Mesendoderm (in vitro differentiated cells): ENCODE measurements at regions not wholly inside any gene's neighbourhood (a gene's known extent, or its start where the extent isn't known, plus 50 kb on each side); places are given as distances from the start of the nearest gene placed in this dataset.

Source experiments
- DNase-seq: peaks from one replicate; pipeline ENCODE4 v3.0.0; 2013
- H2AK5ac ChIP-seq: 2 replicates; pipeline ENCODE4 v1.6.1; 2013; ENCODE audit warnings: low read length, inconsistent platforms
- H2BK120ac ChIP-seq: 2 replicates; pipeline ENCODE4 v1.6.1; 2013; ENCODE audit warnings: low read depth, mild to moderate bottlenecking, low read length, moderate library complexity, mixed read lengths
- H2BK15ac ChIP-seq: replicated peaks from 2 replicates; pipeline ENCODE4 v1.6.1; 2013; ENCODE audit warnings: low read depth, mild to moderate bottlenecking, moderate library complexity
- H2BK5ac ChIP-seq: 2 replicates; pipeline ENCODE4 v1.6.1; 2013; ENCODE audit warnings: low read length, inconsistent platforms
- H3K18ac ChIP-seq: 2 replicates; pipeline ENCODE4 v1.6.1; 2013; ENCODE audit warnings: mild to moderate bottlenecking, low read length, mixed read lengths
- H3K23ac ChIP-seq: one replicate; pipeline ENCODE4 v1.6.1; 2013; ENCODE audit warnings: low read length
- H3K27ac ChIP-seq: 2 replicates; pipeline ENCODE4 v1.5.1; 2013; ENCODE audit warnings: low read depth, mild to moderate bottlenecking, inconsistent platforms, low read length, moderate library complexity
- H3K27me3 ChIP-seq: 2 replicates; pipeline ENCODE4 v1.6.1; 2013; ENCODE audit warnings: low read length, control low read depth, mild to moderate bottlenecking, inconsistent platforms; ENCODE audit not compliant: insufficient read depth, poor library complexity
- H3K36me3 ChIP-seq: 2 replicates; pipeline ENCODE4 v1.6.1; 2013; ENCODE audit warnings: low read length, inconsistent platforms; ENCODE audit not compliant: control insufficient read depth, insufficient read depth
- H3K4ac ChIP-seq: one replicate; pipeline ENCODE4 v1.6.1; 2013; ENCODE audit warnings: low read depth, mild to moderate bottlenecking, low read length, moderate library complexity
- H3K4me1 ChIP-seq: 2 replicates; pipeline ENCODE4 v1.6.1; 2013; ENCODE audit warnings: low read depth, low read length, inconsistent platforms; ENCODE audit not compliant: control insufficient read depth
- H3K4me2 ChIP-seq: 2 replicates; pipeline ENCODE4 v1.6.1; 2013; ENCODE audit warnings: low read length
- H3K4me3 ChIP-seq: 2 replicates; pipeline ENCODE4 v1.5.1; 2013; ENCODE audit warnings: mild to moderate bottlenecking, low read length
- H3K56ac ChIP-seq: one replicate; pipeline ENCODE4 v1.6.1; 2013; ENCODE audit warnings: low read length
- H3K79me1 ChIP-seq: 2 replicates; pipeline ENCODE4 v1.6.1; 2013; ENCODE audit warnings: low read length, inconsistent platforms
- H3K79me2 ChIP-seq: 2 replicates; pipeline ENCODE4 v1.6.1; 2013; ENCODE audit warnings: mild to moderate bottlenecking, low read length; ENCODE audit not compliant: control insufficient read depth, insufficient read depth
- H3K9ac ChIP-seq: 2 replicates; pipeline ENCODE4 v1.6.1; 2013; ENCODE audit warnings: low read length, inconsistent platforms
- H4K5ac ChIP-seq: one replicate; pipeline ENCODE4 v1.6.1; 2013; ENCODE audit warnings: low read length
- H4K8ac ChIP-seq: one replicate; pipeline ENCODE4 v1.6.1; 2013; ENCODE audit warnings: low read depth, mild to moderate bottlenecking, control low read depth, low read length, moderate library complexity
- WGBS: extraction: QIAGEN DNeasy Blood & Tissue Kit; methylation state at CpG from one replicate; pipeline ENCODE4 v1.1.7; 2013; ENCODE audit warnings: low lambda C conversion rate, missing lambda C conversion rate; ENCODE audit not compliant: insufficient coverage; ENCODE audit errors: extremely low coverage; 5-methylcytosine and 5-hydroxymethylcytosine counted together

- H3K79me2 ChIP-seq, result no peaks in the 10 kb centered on the region
- H3K56ac ChIP-seq, result no peak overlapping the region
- no peak overlapping the region for H3K9ac ChIP-seq
- no peak overlapping the region for H2BK5ac ChIP-seq
- no peak overlapping the region for H3K4me3 ChIP-seq
- H4K8ac ChIP-seq, result no peak overlapping the region
- H3K18ac ChIP-seq, result no peak overlapping the region
- H3K27me3 ChIP-seq, result no peaks in the 10 kb centered on the region
- H3K4ac ChIP-seq, result no peak overlapping the region
- H3K4me1 ChIP-seq, result no peaks in the 10 kb centered on the region
- H2BK15ac ChIP-seq, result no peak overlapping the region
- no peaks in the 10 kb centered on the region for H3K79me1 ChIP-seq
- no peak overlapping the region for H3K27ac ChIP-seq
- WGBS, result no CpG with 5 or more reads among the region's 6 CpGs
- no peak overlapping the region for H3K23ac ChIP-seq
- H2BK120ac ChIP-seq, result no peak overlapping the region
- no peaks in the 10 kb centered on the region for H3K36me3 ChIP-seq
- H2AK5ac ChIP-seq, result no peak overlapping the region
- H4K5ac ChIP-seq, result no peak overlapping the region
- DNase-seq, result no peak
- no peak overlapping the region for H3K4me2 ChIP-seq
These were observed 145.6 kb downstream of the ATP23 start for GRCh38 chr12:58086930-58087329.

DNA sequence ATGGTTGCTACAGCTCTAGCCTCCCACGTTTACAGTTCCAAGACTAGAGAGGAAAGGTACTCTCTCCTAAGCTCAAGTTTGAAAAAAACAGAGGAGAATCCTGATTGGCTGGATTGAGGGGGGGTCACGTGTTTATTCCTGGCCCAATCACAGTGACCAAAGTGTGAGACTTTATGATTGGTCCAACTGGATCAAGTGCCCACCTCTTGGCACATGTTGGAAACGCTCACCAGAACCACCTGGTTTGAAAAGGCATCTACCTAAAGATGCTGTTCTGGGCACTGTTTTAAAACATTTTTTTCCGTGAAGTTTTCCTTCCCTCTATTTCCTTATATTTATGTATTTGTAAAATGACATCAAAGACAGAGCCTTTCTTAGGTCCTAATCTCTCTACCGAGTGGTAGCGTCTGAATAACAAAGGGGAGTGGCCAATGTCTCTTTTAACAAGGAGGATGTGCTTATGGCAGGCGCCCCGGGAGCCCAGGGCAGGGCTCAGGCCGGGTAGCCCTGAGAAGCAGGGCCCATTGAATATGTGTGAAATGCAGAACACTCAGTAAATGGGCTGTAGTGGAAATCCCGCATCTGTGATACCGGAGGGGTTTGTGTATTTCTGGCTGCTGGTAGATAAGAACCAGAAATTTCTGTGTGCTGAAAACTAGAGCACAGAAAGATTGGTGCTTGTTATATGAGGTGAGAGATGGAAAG, 146.2 kb downstream of the ATP23 start:
- Histone ChIP-seq H3K27me3 (no peaks in the 10 kb centered on the region), H3K9ac (no peak overlapping the region), H3K4me1 (no peaks in the 10 kb centered on the region), H4K5ac (no peak overlapping the region), H3K36me3 (no peaks in the 10 kb centered on the region), H2BK15ac (no peak overlapping the region), H3K23ac (no peak overlapping the region), H3K4me3 (no peak overlapping the region), H3K4me2 (no peak overlapping the region), H3K79me2 (no peaks in the 10 kb centered on the region), H3K79me1 (no peaks in the 10 kb centered on the region), H3K27ac (no peak overlapping the region), H2BK120ac (no peak overlapping the region), H3K4ac (no peak overlapping the region), H2AK5ac (no peak overlapping the region), H4K8ac (no peak overlapping the region), H3K56ac (no peak overlapping the region), H3K18ac (no peak overlapping the region), H2BK5ac (no peak overlapping the region)
- DNase-seq, result peak; percentile 14
- WGBS, result no CpG with 5 or more reads among the region's 11 CpGs

- Histone ChIP-seq H2BK5ac (no peak overlapping the region), H3K9ac (no peak overlapping the region), H3K56ac (no peak overlapping the region), H3K23ac (no peak overlapping the region), H2AK5ac (no peak overlapping the region), H3K4ac (no peak overlapping the region), H3K4me3 (no peak overlapping the region), H3K27me3 (no peaks in the 10 kb centered on the region), H3K79me2 (no peaks in the 10 kb centered on the region), H3K27ac (no peak overlapping the region), H4K5ac (no peak overlapping the region), H4K8ac (no peak overlapping the region), H3K36me3 (no peaks in the 10 kb centered on the region), H3K4me1 (no peaks in the 10 kb centered on the region), H3K18ac (no peak overlapping the region), H3K79me1 (no peaks in the 10 kb centered on the region), H2BK15ac (no peak overlapping the region), H2BK120ac (no peak overlapping the region), H3K4me2 (no peak overlapping the region)
- no peak for DNase-seq
- WGBS, result no CpG with 5 or more reads among the region's 3 CpGs
These were observed 148.2 kb downstream of the ATP23 start for GRCh38 chr12:58089588-58089987.

- Histone ChIP-seq H2AK5ac (no peak overlapping the region), H3K9ac (no peak overlapping the region), H3K4me3 (no peak overlapping the region), H3K4me2 (no peak overlapping the region), H3K4ac (no peak overlapping the region), H3K27me3 (no peaks in the 10 kb centered on the region), H3K18ac (no peak overlapping the region), H3K56ac (no peak overlapping the region), H2BK120ac (no peak overlapping the region), H4K5ac (no peak overlapping the region), H3K79me1 (no peaks in the 10 kb centered on the region), H2BK5ac (no peak overlapping the region), H3K79me2 (no peaks in the 10 kb centered on the region), H4K8ac (no peak overlapping the region), H2BK15ac (no peak overlapping the region), H3K36me3 (no peaks in the 10 kb centered on the region), H3K23ac (no peak overlapping the region), H3K4me1 (no peaks in the 10 kb centered on the region), H3K27ac (no peak overlapping the region)
- DNase-seq, result no peak
- no CpG with 5 or more reads among the region's 5 CpGs for WGBS
These were observed 149.3 kb downstream of the ATP23 start for GRCh38 chr12:58090685-58091084.

- WGBS, result no CpG with 5 or more reads among the region's 1 CpG
- H3K4me3 ChIP-seq, result no peak overlapping the region
- DNase-seq, result no peak
- H2BK15ac ChIP-seq, result no peak overlapping the region
- no peak overlapping the region for H3K27ac ChIP-seq
- H3K27me3 ChIP-seq, result no peaks in the 10 kb centered on the region
- H2BK120ac ChIP-seq, result no peak overlapping the region
- no peak overlapping the region for H2AK5ac ChIP-seq
- H2BK5ac ChIP-seq, result no peak overlapping the region
- no peak overlapping the region for H3K4ac ChIP-seq
- no peak overlapping the region for H3K4me2 ChIP-seq
- H3K36me3 ChIP-seq, result no peaks in the 10 kb centered on the region
- no peak overlapping the region for H3K18ac ChIP-seq
- no peak overlapping the region for H3K9ac ChIP-seq
- H3K56ac ChIP-seq, result no peak overlapping the region
- no peaks in the 10 kb centered on the region for H3K79me2 ChIP-seq
- no peaks in the 10 kb centered on the region for H3K4me1 ChIP-seq
- H3K23ac ChIP-seq, result no peak overlapping the region
- no peak overlapping the region for H4K8ac ChIP-seq
- H4K5ac ChIP-seq, result no peak overlapping the region
- H3K79me1 ChIP-seq, result no peaks in the 10 kb centered on the region
These were observed 153.6 kb downstream of the ATP23 start for GRCh38 chr12:58095002-58095401.

GRCh38 chr12:58097741-58098140, 156.4 kb downstream of the ATP23 start:
- DNase-seq, result peak; percentile 21
- Histone ChIP-seq H3K23ac (no peak overlapping the region), H3K56ac (no peak overlapping the region), H3K9ac (no peak overlapping the region), H3K27ac (no peak overlapping the region), H3K4ac (no peak overlapping the region), H2BK120ac (no peak overlapping the region), H2AK5ac (no peak overlapping the region), H3K4me1 (no peaks in the 10 kb centered on the region), H3K36me3 (no peaks in the 10 kb centered on the region), H3K18ac (no peak overlapping the region), H3K79me1 (no peaks in the 10 kb centered on the region), H4K5ac (no peak overlapping the region), H4K8ac (no peak overlapping the region), H3K79me2 (no peaks in the 10 kb centered on the region), H2BK5ac (no peak overlapping the region), H3K4me2 (no peak overlapping the region), H3K4me3 (no peak overlapping the region), H3K27me3 (no peaks in the 10 kb centered on the region), H2BK15ac (no peak overlapping the region)
- no CpG with 5 or more reads among the region's 3 CpGs for WGBS
